ENCODE measurements at regions not wholly inside any gene's neighbourhood (a gene's known extent, or its start where the extent isn't known, plus 50 kb on each side); places are given as distances from the start of the nearest gene placed in this dataset.

DNA sequence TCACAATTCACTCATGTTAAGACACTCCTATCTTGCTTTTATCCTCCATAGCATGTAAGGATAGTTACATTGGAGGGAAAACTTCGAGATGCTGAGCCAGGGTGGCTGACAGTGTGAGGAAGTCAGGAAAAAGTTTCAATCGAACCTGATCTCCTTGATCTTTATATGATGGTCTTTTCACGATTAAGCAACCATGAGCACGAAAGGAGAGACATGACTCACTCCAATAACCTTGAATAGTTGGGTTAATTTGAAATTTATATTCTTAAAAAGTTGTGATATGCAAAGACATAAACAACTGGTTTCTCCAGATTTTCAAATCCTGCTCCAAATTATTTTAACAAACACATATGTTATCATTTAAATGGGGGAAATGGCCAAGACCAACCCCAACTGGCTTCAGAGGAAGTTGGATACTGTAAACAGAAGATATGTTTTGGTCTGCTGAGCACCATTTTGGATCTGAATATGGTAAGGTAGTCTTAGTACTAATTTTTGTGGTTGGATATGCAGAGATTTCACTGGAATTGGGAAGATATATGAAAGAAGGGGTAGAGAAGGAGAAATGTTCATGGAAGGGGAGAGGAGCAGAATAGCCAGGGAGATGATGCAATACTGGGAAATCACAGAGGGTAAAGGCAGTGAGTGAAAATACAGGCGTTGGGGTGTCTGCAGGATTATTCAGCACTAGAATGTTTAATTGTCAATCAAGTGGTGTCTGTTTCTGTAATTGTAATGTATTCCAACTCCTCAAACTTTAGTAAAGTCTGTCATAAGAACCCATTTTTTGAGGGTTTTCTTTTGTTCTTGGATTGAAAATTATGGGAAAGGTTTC, 185.2 kb upstream of the SLC38A2 start:
- no peak overlapping the region for H3K27ac ChIP-seq (ENCODE audit: low read depth in 1 of 2, low read length in 2 of 2)
- no peaks in the 10 kb centered on the region for H3K9me3 ChIP-seq (replicated peaks in 1 of 2; ENCODE audit: control insufficient read depth in 1 of 2, insufficient read depth in 1 of 2, low read length in 2 of 2)
- H3K4me3 Mint-ChIP-seq: no peak overlapping the region
- peaks cover 20% of the 10 kb centered on the region for H3K4me1 Mint-ChIP-seq
- no peaks in the 10 kb centered on the region for H3K36me3 ChIP-seq (replicated peaks in 1 of 2; ENCODE audit: control insufficient read depth in 1 of 2, insufficient read depth in 2 of 2, low read length in 2 of 2)
- H3K27ac Mint-ChIP-seq: no peak overlapping the region
- no peak overlapping the region for H2AFZ ChIP-seq (ENCODE audit: insufficient read depth, low read depth, low read length, poor library complexity, severe bottlenecking)
- TF ChIP-seq, protein P1, sequence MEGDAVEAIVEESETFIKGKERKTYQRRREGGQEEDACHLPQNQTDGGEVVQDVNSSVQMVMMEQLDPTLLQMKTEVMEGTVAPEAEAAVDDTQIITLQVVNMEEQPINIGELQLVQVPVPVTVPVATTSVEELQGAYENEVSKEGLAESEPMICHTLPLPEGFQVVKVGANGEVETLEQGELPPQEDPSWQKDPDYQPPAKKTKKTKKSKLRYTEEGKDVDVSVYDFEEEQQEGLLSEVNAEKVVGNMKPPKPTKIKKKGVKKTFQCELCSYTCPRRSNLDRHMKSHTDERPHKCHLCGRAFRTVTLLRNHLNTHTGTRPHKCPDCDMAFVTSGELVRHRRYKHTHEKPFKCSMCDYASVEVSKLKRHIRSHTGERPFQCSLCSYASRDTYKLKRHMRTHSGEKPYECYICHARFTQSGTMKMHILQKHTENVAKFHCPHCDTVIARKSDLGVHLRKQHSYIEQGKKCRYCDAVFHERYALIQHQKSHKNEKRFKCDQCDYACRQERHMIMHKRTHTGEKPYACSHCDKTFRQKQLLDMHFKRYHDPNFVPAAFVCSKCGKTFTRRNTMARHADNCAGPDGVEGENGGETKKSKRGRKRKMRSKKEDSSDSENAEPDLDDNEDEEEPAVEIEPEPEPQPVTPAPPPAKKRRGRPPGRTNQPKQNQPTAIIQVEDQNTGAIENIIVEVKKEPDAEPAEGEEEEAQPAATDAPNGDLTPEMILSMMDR (IDR thresholded peaks at IDR 0.05): no peak
- H3K36me3 Mint-ChIP-seq: no peaks in the 10 kb centered on the region
- H3K4me2 ChIP-seq (replicated peaks; ENCODE audit: extremely low read depth, low read length, poor library complexity, severe bottlenecking): no peak overlapping the region
- no CpG with 5 or more reads among the region's 5 CpGs for WGBS (ENCODE audit: insufficient coverage)
- no peak overlapping the region for H3K4me3 ChIP-seq (replicated peaks in 1 of 3; ENCODE audit: low read depth in 2 of 3, low read length in 3 of 3)
- H3K79me2 ChIP-seq (ENCODE audit: insufficient read depth, low read length): no peaks in the 10 kb centered on the region
- peak in 1 of 3 donors; percentile 24 for DNase-seq
- H3K27me3 ChIP-seq (ENCODE audit: control insufficient read depth in 2 of 2, insufficient read depth in 2 of 2, low read length in 2 of 2): no peaks in the 10 kb centered on the region
- intact Hi-C loops (cut with micrococcal nuclease): loop anchor here in 1 of 2 donors (10.0 kb wide), 1 partner anchor 97 kb away; no protein-coding TSS in a partner anchor
- peaks cover 0 to 3% (median 0%) of the 10 kb centered on the region in 7 donors for H3K9me3 Mint-ChIP-seq
- peaks cover 17 to 20% of the 10 kb centered on the region in 2 donors for H3K4me1 ChIP-seq (ENCODE audit: control insufficient read depth in 1 of 2, insufficient read depth in 2 of 2, low read length in 2 of 2)
- no peaks in the 10 kb centered on the region for H4K20me1 ChIP-seq (ENCODE audit: insufficient read depth, low read length)
- no peak overlapping the region for H3K9ac ChIP-seq (ENCODE audit: insufficient read depth, low read length, poor library complexity, severe bottlenecking)
- no peaks in the 10 kb centered on the region for H3K27me3 Mint-ChIP-seq (ENCODE audit: low read depth in 3 of 3)

DNA sequence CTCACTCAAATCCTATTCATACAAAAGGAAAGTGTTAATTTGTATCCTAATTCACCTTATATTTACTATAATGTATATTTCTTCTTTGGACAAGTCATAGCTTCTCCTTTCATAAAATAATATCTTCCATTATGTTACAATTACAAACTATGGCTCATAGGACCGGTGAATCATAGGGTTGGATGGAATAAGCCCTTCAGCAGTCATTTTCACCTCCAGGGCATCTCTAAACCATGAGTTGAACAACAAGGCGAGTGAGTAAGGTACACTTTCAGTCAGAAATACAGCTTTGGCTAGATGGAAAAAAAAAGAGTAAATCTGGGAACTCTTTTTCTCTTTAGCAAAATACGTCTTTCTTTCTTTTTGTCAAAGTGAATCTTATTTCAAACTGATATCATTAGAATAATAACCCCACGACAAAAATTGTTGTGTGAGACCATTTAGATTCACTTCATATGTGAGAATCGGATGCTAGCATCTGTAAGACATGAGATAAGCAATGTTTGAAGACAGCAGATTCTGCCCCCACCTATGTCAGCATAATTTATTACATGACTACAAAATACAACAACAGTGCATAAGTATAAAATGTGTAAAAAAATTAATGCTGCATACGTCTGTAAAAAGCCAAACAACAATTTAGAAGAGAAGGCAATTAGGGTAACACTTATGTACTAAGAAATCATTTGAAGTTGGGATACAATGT, 184.4 kb upstream of the SLC38A2 start:
- no peaks in the 10 kb centered on the region for H3K9me3 ChIP-seq (replicated peaks in 1 of 2; ENCODE audit: control insufficient read depth in 1 of 2, insufficient read depth in 1 of 2, low read length in 2 of 2)
- H3K36me3 ChIP-seq (replicated peaks in 1 of 2; ENCODE audit: control insufficient read depth in 1 of 2, insufficient read depth in 2 of 2, low read length in 2 of 2): no peaks in the 10 kb centered on the region
- TF ChIP-seq, protein P1 (IDR thresholded peaks at IDR 0.05): no peak
- Mint-ChIP-seq H3K36me3 (no peaks in the 10 kb centered on the region), H3K4me3 (no peak overlapping the region), H3K27me3 (ENCODE audit: low read depth in 3 of 3) (no peaks in the 10 kb centered on the region), H3K4me1 (peaks cover 17% of the 10 kb centered on the region), H3K27ac (no peak overlapping the region), H3K9me3 (peaks cover 0 to 3% (median 0%) of the 10 kb centered on the region in 7 donors)
- intact Hi-C loops (cut with micrococcal nuclease): loop anchor here in 1 of 2 donors (10.0 kb wide), 1 partner anchor 98 kb away; no protein-coding TSS in a partner anchor
- H3K9ac ChIP-seq (ENCODE audit: insufficient read depth, low read length, poor library complexity, severe bottlenecking): no peak overlapping the region
- H3K4me3 ChIP-seq (replicated peaks in 1 of 3; ENCODE audit: low read depth in 2 of 3, low read length in 3 of 3): no peak overlapping the region
- no peak overlapping the region for H2AFZ ChIP-seq (ENCODE audit: insufficient read depth, low read depth, low read length, poor library complexity, severe bottlenecking)
- no peaks in the 10 kb centered on the region for H4K20me1 ChIP-seq (ENCODE audit: insufficient read depth, low read length)
- DNase-seq: peak in 1 of 3 donors; percentile 54
- H3K27me3 ChIP-seq (ENCODE audit: control insufficient read depth in 2 of 2, insufficient read depth in 2 of 2, low read length in 2 of 2): no peaks in the 10 kb centered on the region
- H3K79me2 ChIP-seq (ENCODE audit: insufficient read depth, low read length): no peaks in the 10 kb centered on the region
- WGBS (ENCODE audit: insufficient coverage): no CpG with 5 or more reads among the region's 6 CpGs
- H3K27ac ChIP-seq (ENCODE audit: low read depth in 1 of 2, low read length in 2 of 2): no peak overlapping the region
- H3K4me1 ChIP-seq (ENCODE audit: control insufficient read depth in 1 of 2, insufficient read depth in 2 of 2, low read length in 2 of 2): peaks cover 9 to 15% of the 10 kb centered on the region in 2 donors
- H3K4me2 ChIP-seq (replicated peaks; ENCODE audit: extremely low read depth, low read length, poor library complexity, severe bottlenecking): no peak overlapping the region

Measured in CD14-positive monocyte (primary cell).